ENCODE measurements at regions not wholly inside any gene's neighbourhood (a gene's known extent, or its start where the extent isn't known, plus 50 kb on each side); places are given as distances from the start of the nearest gene placed in this dataset.
"Not testable (repeated sequence)": the region's sequence is repeated elsewhere in the genome, so short reads cannot be mapped to it uniquely, and the experiment has no call there.

DNA sequence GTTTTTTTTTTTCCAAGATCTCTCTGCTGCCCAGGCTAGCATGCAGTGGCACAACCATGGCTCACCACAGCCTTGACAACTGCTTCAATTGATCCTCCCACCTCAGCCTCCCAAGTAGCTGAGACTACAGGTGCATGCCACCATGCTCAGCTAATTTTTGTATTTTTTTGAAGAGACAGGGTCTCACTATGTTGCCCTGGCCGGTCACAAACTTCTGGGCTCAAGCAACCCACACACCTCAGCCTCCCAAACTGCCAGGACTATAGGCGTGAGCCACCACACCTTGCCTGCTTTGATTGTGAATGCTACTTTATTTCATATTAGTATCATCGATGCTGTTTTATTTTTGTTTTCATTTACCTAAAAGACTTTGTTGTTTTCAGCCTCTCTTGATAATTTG, 81.5 kb upstream of the GNAZ start:
- H3K23ac ChIP-seq (ENCODE audit: low read depth, low read length, poor library complexity), result no peak overlapping the region
- no peak overlapping the region for H3K14ac ChIP-seq (ENCODE audit: low read length)
- H3K27me3 ChIP-seq (ENCODE audit: control insufficient read depth in 3 of 3, insufficient read depth in 3 of 3, low read depth in 1 of 3, low read length in 3 of 3), result no peaks in the 10 kb centered on the region
- H3K18ac ChIP-seq (ENCODE audit: low read length), result no peak overlapping the region
- H2AK5ac ChIP-seq (ENCODE audit: low read depth, low read length), result no peak overlapping the region
- H3K79me1 ChIP-seq (ENCODE audit: low read depth, low read length), result no peaks in the 10 kb centered on the region
- no peak overlapping the region for H4K8ac ChIP-seq (ENCODE audit: low read depth, low read length)
- H3K27ac ChIP-seq (replicated peaks; ENCODE audit: low read length), result no peak overlapping the region
- H2BK5ac ChIP-seq (ENCODE audit: low read length), result no peak overlapping the region
- no peaks in the 10 kb centered on the region for H3K4me1 ChIP-seq (ENCODE audit: control insufficient read depth in 2 of 2, insufficient read depth in 1 of 2, low read depth in 1 of 2, low read length in 2 of 2)
- no peak overlapping the region for H2AFZ ChIP-seq (ENCODE audit: low read length)
- H4K91ac ChIP-seq (ENCODE audit: low read depth, low read length, poor library complexity), result no peak overlapping the region
- H3K4me2 ChIP-seq (ENCODE audit: insufficient read depth, low read length, poor library complexity, severe bottlenecking), result no peak overlapping the region
- no peak overlapping the region for H3K9ac ChIP-seq (ENCODE audit: low read depth, low read length, poor library complexity)
- H3K36me3 ChIP-seq (replicated peaks in 1 of 2; ENCODE audit: control insufficient read depth in 2 of 2, insufficient read depth in 2 of 2, low read length in 2 of 2), result no peaks in the 10 kb centered on the region
- H3K4ac ChIP-seq (ENCODE audit: low read length), result no peak overlapping the region
- H3K9me3 ChIP-seq (replicated peaks in 1 of 2; ENCODE audit: control insufficient read depth in 2 of 2, insufficient read depth in 1 of 2, low read depth in 1 of 2, low read length in 2 of 2), result peaks cover 0 to 3% of the 10 kb centered on the region in 2 donors
- no peak overlapping the region for H2BK15ac ChIP-seq (ENCODE audit: low read length)
- H2BK120ac ChIP-seq (ENCODE audit: low read depth, low read length), result no peak overlapping the region
- no CpG with 5 or more reads among the region's 3 CpGs for WGBS, 2 donors (ENCODE audit: extremely low coverage in 2 of 2, insufficient read length in 2 of 2, insufficient replicate concordance in 1 of 2)
- no peak overlapping the region for H3K4me3 ChIP-seq (ENCODE audit: low read length in 2 of 2)
- H2BK12ac ChIP-seq (ENCODE audit: low read length), result no peak overlapping the region
- DNase-seq (ENCODE audit: low spot score), result no peak

- no CpG with 5 or more reads among the region's 3 CpGs for WGBS, 2 donors (ENCODE audit: extremely low coverage in 2 of 2, insufficient read length in 2 of 2, insufficient replicate concordance in 1 of 2)
Observed at GRCh38 chr22:22989856-22990255, 80.5 kb upstream of the GNAZ start.

DNA sequence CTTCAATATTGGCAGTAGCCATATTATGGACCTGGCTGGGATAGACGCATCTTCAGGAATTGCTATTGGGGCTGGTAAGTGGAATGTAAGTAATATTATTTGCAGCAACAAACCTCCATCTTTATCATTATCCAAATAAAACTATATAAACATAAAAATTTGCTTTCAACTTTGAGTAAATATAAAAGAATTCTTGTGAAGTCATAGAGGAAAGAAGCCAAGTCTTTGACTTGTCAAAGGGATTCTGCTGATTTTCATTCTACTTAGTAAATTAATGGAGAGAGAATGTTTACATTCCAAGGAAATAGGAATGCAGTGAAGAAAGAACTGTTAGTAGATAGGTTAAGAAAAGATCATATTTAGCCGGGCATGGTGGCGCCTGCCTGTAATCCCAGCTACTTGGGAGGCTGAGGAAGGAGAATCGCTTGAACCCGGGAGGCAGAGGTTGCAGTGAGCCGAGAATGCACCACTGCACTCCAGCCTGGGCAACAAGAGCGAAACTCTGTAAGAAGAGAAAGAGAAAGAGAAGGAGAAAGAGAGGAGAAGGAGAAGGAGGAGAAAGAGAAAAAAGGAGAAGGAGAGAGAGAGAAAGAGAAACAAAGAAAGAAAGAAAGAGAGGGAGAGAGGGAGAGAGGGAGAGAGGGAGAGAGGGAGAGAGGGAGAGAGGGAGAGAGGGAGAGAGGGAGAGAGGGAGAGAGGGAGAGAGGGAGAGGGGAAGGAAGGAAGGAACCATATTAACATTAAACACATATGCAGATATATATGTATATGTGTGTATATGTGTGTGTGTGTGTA, 79.4 kb upstream of the GNAZ start:
- not testable (repeated sequence) for H3K4me1 ChIP-seq (ENCODE audit: control insufficient read depth in 2 of 2, insufficient read depth in 1 of 2, low read depth in 1 of 2, low read length in 2 of 2); H3K9me3 ChIP-seq (replicated peaks in 1 of 2; ENCODE audit: control insufficient read depth in 2 of 2, insufficient read depth in 1 of 2, low read depth in 1 of 2, low read length in 2 of 2); H3K18ac ChIP-seq (ENCODE audit: low read length); H3K79me1 ChIP-seq (ENCODE audit: low read depth, low read length); H3K9ac ChIP-seq (ENCODE audit: low read depth, low read length, poor library complexity); DNase-seq (ENCODE audit: low spot score); H3K14ac ChIP-seq (ENCODE audit: low read length); H2AFZ ChIP-seq (ENCODE audit: low read length); H3K4me3 ChIP-seq (ENCODE audit: low read length in 2 of 2); H3K23ac ChIP-seq (ENCODE audit: low read depth, low read length, poor library complexity); H2BK5ac ChIP-seq (ENCODE audit: low read length); H3K4me2 ChIP-seq (ENCODE audit: insufficient read depth, low read length, poor library complexity, severe bottlenecking); H2AK5ac ChIP-seq (ENCODE audit: low read depth, low read length); H2BK120ac ChIP-seq (ENCODE audit: low read depth, low read length); H3K4ac ChIP-seq (ENCODE audit: low read length); H3K27ac ChIP-seq (replicated peaks; ENCODE audit: low read length); H2BK12ac ChIP-seq (ENCODE audit: low read length); H4K91ac ChIP-seq (ENCODE audit: low read depth, low read length, poor library complexity); H2BK15ac ChIP-seq (ENCODE audit: low read length); H3K36me3 ChIP-seq (replicated peaks in 1 of 2; ENCODE audit: control insufficient read depth in 2 of 2, insufficient read depth in 2 of 2, low read length in 2 of 2); H3K27me3 ChIP-seq (ENCODE audit: control insufficient read depth in 3 of 3, insufficient read depth in 3 of 3, low read depth in 1 of 3, low read length in 3 of 3); H4K8ac ChIP-seq (ENCODE audit: low read depth, low read length)
- no CpG with 5 or more reads among the region's 7 CpGs for WGBS, 2 donors (ENCODE audit: extremely low coverage in 2 of 2, insufficient read length in 2 of 2, insufficient replicate concordance in 1 of 2)

More at GRCh38 chr22:22989856-22990255, 80.5 kb upstream of the GNAZ start:
- H3K14ac ChIP-seq (ENCODE audit: low read length), result no peak overlapping the region
- H3K27me3 ChIP-seq (ENCODE audit: control insufficient read depth in 3 of 3, insufficient read depth in 3 of 3, low read depth in 1 of 3, low read length in 3 of 3), result no peaks in the 10 kb centered on the region
- H3K18ac ChIP-seq (ENCODE audit: low read length), result no peak overlapping the region
- no peak overlapping the region for H2AK5ac ChIP-seq (ENCODE audit: low read depth, low read length)
- H2BK15ac ChIP-seq (ENCODE audit: low read length), result no peak overlapping the region
- H3K23ac ChIP-seq (ENCODE audit: low read depth, low read length, poor library complexity), result no peak overlapping the region
- H3K4me3 ChIP-seq (ENCODE audit: low read length in 2 of 2), result no peak overlapping the region
- H3K9ac ChIP-seq (ENCODE audit: low read depth, low read length, poor library complexity), result no peak overlapping the region
- H3K27ac ChIP-seq (replicated peaks; ENCODE audit: low read length), result no peak overlapping the region
- H4K91ac ChIP-seq (ENCODE audit: low read depth, low read length, poor library complexity), result no peak overlapping the region
- H2BK5ac ChIP-seq (ENCODE audit: low read length), result no peak overlapping the region
- H2AFZ ChIP-seq (ENCODE audit: low read length), result no peak overlapping the region
- H3K4me1 ChIP-seq (ENCODE audit: control insufficient read depth in 2 of 2, insufficient read depth in 1 of 2, low read depth in 1 of 2, low read length in 2 of 2), result no peaks in the 10 kb centered on the region
- no peak overlapping the region for H3K4me2 ChIP-seq (ENCODE audit: insufficient read depth, low read length, poor library complexity, severe bottlenecking)
- no peak overlapping the region for H2BK12ac ChIP-seq (ENCODE audit: low read length)
- H3K79me1 ChIP-seq (ENCODE audit: low read depth, low read length), result no peaks in the 10 kb centered on the region
- no peak overlapping the region for H3K4ac ChIP-seq (ENCODE audit: low read length)
- H4K8ac ChIP-seq (ENCODE audit: low read depth, low read length), result no peak overlapping the region
- H2BK120ac ChIP-seq (ENCODE audit: low read depth, low read length), result no peak overlapping the region
- H3K9me3 ChIP-seq (replicated peaks in 1 of 2; ENCODE audit: control insufficient read depth in 2 of 2, insufficient read depth in 1 of 2, low read depth in 1 of 2, low read length in 2 of 2), result peaks cover 0 to 3% of the 10 kb centered on the region in 2 donors
- DNase-seq (ENCODE audit: low spot score), result no peak
- no peaks in the 10 kb centered on the region for H3K36me3 ChIP-seq (replicated peaks in 1 of 2; ENCODE audit: control insufficient read depth in 2 of 2, insufficient read depth in 2 of 2, low read length in 2 of 2)

GRCh38 chr22:22992474-22992873, 77.8 kb upstream of the GNAZ start:
- no peak overlapping the region for H2BK12ac ChIP-seq (ENCODE audit: low read length)
- no peak overlapping the region for H2AK5ac ChIP-seq (ENCODE audit: low read depth, low read length)
- no peak overlapping the region for H3K4me2 ChIP-seq (ENCODE audit: insufficient read depth, low read length, poor library complexity, severe bottlenecking)
- no peak overlapping the region for H3K4me3 ChIP-seq (ENCODE audit: low read length in 2 of 2)
- H3K4ac ChIP-seq (ENCODE audit: low read length), result no peak overlapping the region
- no peak for DNase-seq (ENCODE audit: low spot score)
- no peak overlapping the region for H2BK120ac ChIP-seq (ENCODE audit: low read depth, low read length)
- H3K9me3 ChIP-seq (replicated peaks in 1 of 2; ENCODE audit: control insufficient read depth in 2 of 2, insufficient read depth in 1 of 2, low read depth in 1 of 2, low read length in 2 of 2), result peaks cover under 1 to 6% of the 10 kb centered on the region in 2 donors
- no peak overlapping the region for H3K27ac ChIP-seq (replicated peaks; ENCODE audit: low read length)
- no peak overlapping the region for H3K14ac ChIP-seq (ENCODE audit: low read length)
- no peaks in the 10 kb centered on the region for H3K27me3 ChIP-seq (ENCODE audit: control insufficient read depth in 3 of 3, insufficient read depth in 3 of 3, low read depth in 1 of 3, low read length in 3 of 3)
- H3K79me1 ChIP-seq (ENCODE audit: low read depth, low read length), result no peaks in the 10 kb centered on the region
- H3K36me3 ChIP-seq (replicated peaks in 1 of 2; ENCODE audit: control insufficient read depth in 2 of 2, insufficient read depth in 2 of 2, low read length in 2 of 2), result no peaks in the 10 kb centered on the region
- H3K18ac ChIP-seq (ENCODE audit: low read length), result no peak overlapping the region
- H3K9ac ChIP-seq (ENCODE audit: low read depth, low read length, poor library complexity), result no peak overlapping the region
- no peaks in the 10 kb centered on the region for H3K4me1 ChIP-seq (ENCODE audit: control insufficient read depth in 2 of 2, insufficient read depth in 1 of 2, low read depth in 1 of 2, low read length in 2 of 2)
- H3K23ac ChIP-seq (ENCODE audit: low read depth, low read length, poor library complexity), result no peak overlapping the region
- no CpG with 5 or more reads among the region's 3 CpGs for WGBS, 2 donors (ENCODE audit: extremely low coverage in 2 of 2, insufficient read length in 2 of 2, insufficient replicate concordance in 1 of 2)
- H2BK15ac ChIP-seq (ENCODE audit: low read length), result no peak overlapping the region
- H4K91ac ChIP-seq (ENCODE audit: low read depth, low read length, poor library complexity), result no peak overlapping the region
- H2BK5ac ChIP-seq (ENCODE audit: low read length), result no peak overlapping the region
- no peak overlapping the region for H4K8ac ChIP-seq (ENCODE audit: low read depth, low read length)
- H2AFZ ChIP-seq (ENCODE audit: low read length), result no peak overlapping the region
